HepG2 (cell line): ENCODE measurements at regions not wholly inside any gene's neighbourhood (a gene's known extent, or its start where the extent isn't known, plus 50 kb on each side); places are given as distances from the start of the nearest gene placed in this dataset.
A peak's percentile ranks its signal among the peaks of the same experiment; 100 is the strongest.

Experiments used
- ATAC-seq: fragments of 200-7000 bp; cut with Tn5 transposase; 3 replicates; pipeline ENCODE4 v1.9.1; 2020; ENCODE audit warnings: mild to moderate bottlenecking, moderate library complexity
- BruUV-seq: library from RNA; stranded (reverse); fragments of 400-500 nt; replicated peaks from 2 replicates; lab custom pipeline; 2021; lab: Mats Ljungman, UMichigan
- CTCF ChIA-PET: fragments of 300-600 bp; formaldehyde crosslinking; extraction: SDS; loops from one replicate; lab custom pipeline; 2021; ENCODE audit warnings: low total read pairs, inconsistent platforms, low intra/inter-chr PET ratio; lab: Yijun Ruan, JAX
- POLR2A ChIA-PET: fragments of 350-600 bp; sonication (Branson Sonifier 250); formaldehyde crosslinking; loops from one replicate; lab custom pipeline; 2020; ENCODE audit warnings: antibody characterized with exemption, inconsistent platforms; lab: Yijun Ruan, JAX
- DNase-seq: peaks from one replicate; pipeline ENCODE4 v3.0.0-alpha.2; 2015; ENCODE audit warnings: low spot score
- FAIRE-seq: peaks from 3 replicates; lab custom pipeline; 2011; peaks lifted over from hg19 to GRCh38; lab: Jason Lieb, UNC
- H2AFZ ChIP-seq: one replicate; pipeline ENCODE4 v1.6.1; 2011; ENCODE audit warnings: low read length, inconsistent platforms
- H3K27ac ChIP-seq: fragments of 300-600 bp; 3 replicates; pipeline ENCODE4 v1.8.0; 2011; ENCODE audit warnings: mixed run types, mild to moderate bottlenecking, mixed read lengths, low read length, inconsistent platforms; ENCODE audit not compliant: insufficient read depth; ENCODE audit errors: extremely low read length
- H3K27me3 ChIP-seq, 2 experiments: fragments of 200-600 bp in 1 of 2; 2 replicates in 1 of 2; 3 replicates in 1 of 2; pipeline versions ENCODE4 v1.6.0 to v1.8.0; 2011; ENCODE audit warnings: low read length in 2 of 2, mild to moderate bottlenecking in 2 of 2, moderate library complexity in 2 of 2, inconsistent platforms in 1 of 2; ENCODE audit not compliant: insufficient read depth in 2 of 2, control insufficient read depth in 1 of 2
- H3K36me3 ChIP-seq, 2 experiments: fragments of 200-600 bp in 1 of 2; replicated peaks in 1 of 2; 2 replicates in 1 of 2; 3 replicates in 1 of 2; pipeline versions ENCODE4 v1.5.1 to v1.8.0; 2011; ENCODE audit warnings: low read length in 2 of 2, inconsistent platforms in 1 of 2; ENCODE audit not compliant: insufficient read depth in 2 of 2, control insufficient read depth in 1 of 2
- H3K4me1 ChIP-seq: 2 replicates; pipeline ENCODE4 v1.5.1; 2012; ENCODE audit warnings: low read length, inconsistent platforms; ENCODE audit not compliant: insufficient read depth
- H3K4me2 ChIP-seq: 2 replicates; pipeline ENCODE4 v1.6.0; 2011; ENCODE audit warnings: low read depth, low read length, inconsistent platforms
- H3K4me3 ChIP-seq, 3 experiments: fragments of 200-600 bp in 1 of 3; sonication (generic), shearing (Covaris generic) in 1 of 3; replicated peaks in 1 of 3; 2 replicates each; pipeline ENCODE4 v1.5.1; 2011 to 2016; ENCODE audit warnings: low read length in 3 of 3, inconsistent platforms in 2 of 3, low read depth in 2 of 3, mild to moderate bottlenecking in 2 of 3, control low read depth in 1 of 3, mixed read lengths in 1 of 3; ENCODE audit not compliant: insufficient read depth in 1 of 3
- H3K79me2 ChIP-seq: one replicate; pipeline ENCODE4 v1.6.1; 2011; ENCODE audit warnings: low read length, inconsistent platforms; ENCODE audit not compliant: insufficient read depth
- H3K9ac ChIP-seq: 2 replicates; pipeline ENCODE4 v1.6.0; 2011; ENCODE audit warnings: mild to moderate bottlenecking, low read depth, low read length, inconsistent platforms; ENCODE audit not compliant: insufficient read depth
- H3K9me3 ChIP-seq: 2 replicates; pipeline ENCODE4 v1.5.1; 2012; ENCODE audit warnings: mild to moderate bottlenecking, low read length
- H4K20me1 ChIP-seq: 2 replicates; pipeline ENCODE4 v1.6.0; 2011; ENCODE audit warnings: inconsistent platforms, mild to moderate bottlenecking, low read length, moderate library complexity; ENCODE audit not compliant: insufficient read depth
- CHD4 ChIP-seq: fragments of 200-600 bp; sonication (generic); IDR thresholded peaks from 2 replicates; pipeline ENCODE4 v1.7.0; 2017; ENCODE audit warnings: mild to moderate bottlenecking, low read length, borderline replicate concordance
- GABPB1 ChIP-seq: IDR thresholded peaks from 2 replicates; pipeline ENCODE4 v1.6.1; 2016; ENCODE audit warnings: mild to moderate bottlenecking, missing genetic modification reagents, moderate library complexity, missing compliant biosample characterization
- HNRNPUL1 ChIP-seq: fragments of 200-400 bp; formaldehyde crosslinking; IDR thresholded peaks from 2 replicates; pipeline ENCODE4 v1.6.1; 2017; ENCODE audit warnings: low read depth, mild to moderate bottlenecking, low read length, moderate library complexity
- KAT2B ChIP-seq: fragments of 150-350 bp; IDR thresholded peaks from 2 replicates; pipeline ENCODE4 v1.6.1; 2014; ENCODE audit warnings: low read depth, low read length, borderline replicate concordance
- KAT7 ChIP-seq: IDR thresholded peaks from 2 replicates; pipeline ENCODE4 v1.6.1; 2018; ENCODE audit warnings: borderline replicate concordance, missing compliant biosample characterization
- MEF2D ChIP-seq: sonication (generic); formaldehyde crosslinking; IDR thresholded peaks from 2 replicates; pipeline ENCODE4 v1.5.1; 2020; ENCODE audit warnings: mild to moderate bottlenecking, missing genetic modification reagents
- MTF2 ChIP-seq: sonication (generic); formaldehyde crosslinking; IDR thresholded peaks from 2 replicates; pipeline ENCODE4 v1.5.0; 2020; ENCODE audit warnings: missing genetic modification reagents, borderline replicate concordance
- NCOA1 ChIP-seq: sonication (generic); formaldehyde crosslinking; IDR thresholded peaks from 2 replicates; pipeline ENCODE4 v1.9.0; 2021; ENCODE audit warnings: missing genetic modification reagents
- PHF21A ChIP-seq: sonication (generic); formaldehyde crosslinking; IDR thresholded peaks from 2 replicates; pipeline ENCODE4 v1.5.0; 2020; ENCODE audit warnings: mild to moderate bottlenecking, missing genetic modification reagents
- RAD21 ChIP-seq: fragments of 450-650 bp; formaldehyde crosslinking; IDR thresholded peaks from 2 replicates; pipeline ENCODE4 v1.5.0; 2020; ENCODE audit warnings: mild to moderate bottlenecking
- RXRB ChIP-seq: IDR thresholded peaks from 2 replicates; pipeline ENCODE4 v1.6.1; 2016; ENCODE audit warnings: borderline replicate concordance, missing genetic modification reagents, missing compliant biosample characterization
- SATB2 ChIP-seq: sonication (generic); formaldehyde crosslinking; IDR thresholded peaks from 2 replicates; pipeline ENCODE4 v1.5.0; 2020; ENCODE audit warnings: missing genetic modification reagents
- SIN3A ChIP-seq: IDR thresholded peaks from 2 replicates; pipeline ENCODE4 v1.6.1; 2011; ENCODE audit warnings: low read depth, mild to moderate bottlenecking, control low read depth, low read length, borderline replicate concordance
- SMC3 ChIP-seq: IDR thresholded peaks from 2 replicates; pipeline ENCODE4 v1.6.1; 2011; ENCODE audit warnings: low read length, improper control_type of control experiment
- SRF ChIP-seq: IDR thresholded peaks from 2 replicates; pipeline ENCODE4 v1.6.1; 2011; ENCODE audit warnings: mild to moderate bottlenecking, low read depth, low read length, moderate library complexity
- ZKSCAN8 ChIP-seq: IDR thresholded peaks from 2 replicates; pipeline ENCODE4 v1.6.1; 2016; ENCODE audit warnings: borderline replicate concordance, missing genetic modification reagents, missing compliant biosample characterization
- ZNF33B ChIP-seq: sonication (generic); formaldehyde crosslinking; IDR thresholded peaks from 2 replicates; pipeline ENCODE4 v1.5.1; 2020; ENCODE audit warnings: mild to moderate bottlenecking, missing genetic modification reagents
- ZNF674 ChIP-seq: sonication (generic); formaldehyde crosslinking; IDR thresholded peaks from 2 replicates; pipeline ENCODE4 v1.5.0; 2020; ENCODE audit warnings: low read depth, mild to moderate bottlenecking, missing genetic modification reagents
- ZNF75D ChIP-seq: sonication (generic); formaldehyde crosslinking; IDR thresholded peaks from 2 replicates; pipeline ENCODE4 v1.8.1; 2023; ENCODE audit warnings: missing genetic modification reagents, mild to moderate bottlenecking, borderline replicate concordance
- ZSCAN12 ChIP-seq: sonication (generic); formaldehyde crosslinking; IDR thresholded peaks from 2 replicates; pipeline ENCODE4 v1.9.0; 2021; ENCODE audit warnings: mild to moderate bottlenecking, missing genetic modification reagents
- WGBS: methylation state at CpG from one replicate; pipeline ENCODE4 v1.1.6; 2017; ENCODE audit warnings: low lambda C conversion rate; 5-methylcytosine and 5-hydroxymethylcytosine counted together
- in situ Hi-C: cut with HindIII; loops from 2 replicates; pipeline ENCODE4 v1.10.0; 2017; ENCODE audit warnings: low pct_unique_long_range_greater_than_20kb; ENCODE audit not compliant: extremely low pct_ligation_motif_present
- intact Hi-C: fragments of 100-400 bp; cut with micrococcal nuclease; formaldehyde crosslinking; loops from one replicate; pipeline ENCODE4 v1.10.0; 2022; ENCODE audit not compliant: unreplicated experiment
- TF ChIP-seq, protein P1 (sequence below): sonication (generic); formaldehyde crosslinking; IDR thresholded peaks from 2 replicates; pipeline ENCODE4 v1.4.0; 2020; ENCODE audit warnings: missing genetic modification reagents
- TF ChIP-seq, protein P2 (sequence below), 2 experiments: sonication (generic) in 1 of 2; formaldehyde crosslinking in 1 of 2; IDR thresholded peaks; 2 replicates each; pipeline versions ENCODE4 v1.4.0 to v1.6.1; 2018 to 2020; ENCODE audit warnings: missing genetic modification reagents in 2 of 2, borderline replicate concordance in 1 of 2, low read depth in 1 of 2, mild to moderate bottlenecking in 1 of 2, missing biosample characterization in 1 of 2

GRCh38 chr6:142566628-142567396, 265.0 kb downstream of the ADGRG6 start:
- no TSS peak for BruUV-seq
- Histone ChIP-seq H3K27me3 (no peaks in the 10 kb centered on the region; a peak in 2 of 5 replicates), H3K36me3 (no peaks in the 10 kb centered on the region), H3K79me2 (no peaks in the 10 kb centered on the region), H3K4me1 (no peaks in the 10 kb centered on the region), H3K4me2 (no peak overlapping the region), H3K27ac (no peak overlapping the region), H4K20me1 (no peaks in the 10 kb centered on the region), H3K9ac (no peak overlapping the region), H3K9me3 (no peaks in the 10 kb centered on the region), H2AFZ (no peak overlapping the region), H3K4me3 (no peak overlapping the region)
- POLR2A ChIA-PET = interaction anchor here (0.6 kb wide), 1 partner anchor 21 kb away, joined by 3 read pairs; no protein-coding TSS in a partner anchor
- FAIRE-seq (peak; percentile 71), DNase-seq (peak; percentile 64), ATAC-seq (peak; percentile 92)
- CTCF ChIA-PET = interaction anchor here (1.1 to 1.4 kb wide), 2 partner anchors 92 to 860 kb away, joined by 3 to 9 read pairs; no protein-coding TSS in a partner anchor
- in situ Hi-C loops (no loop called here), intact Hi-C loops (loop anchor here (1.0 to 5.0 kb wide), 3 partner anchors 93 to 460 kb away; no protein-coding TSS in a partner anchor)
- WGBS = 33% methylated on average over 10 of the region's 10 CpGs
- TF ChIP-seq SIN3A (no peak), ZNF75D (no peak), ZNF33B (CRISPR knock-in tag) (no peak), ZSCAN12 (no peak), GABPB1 (CRISPR knock-in tag) (no peak), CHD4 (0 out of 2 replicates have a peak, but pooled peaks have one; percentile 44), MEF2D (CRISPR knock-in tag) (no peak), RAD21 (CRISPR knock-in tag) (peak; percentile 70), NCOA1 (CRISPR knock-in tag) (0 out of 2 replicates have a peak, but pooled peaks have one; percentile 53), SATB2 (no peak), KAT2B (no peak), ZNF674 (CRISPR knock-in tag) (no peak), RXRB (no peak), ZKSCAN8 (0 out of 2 replicates have a peak, but pooled peaks have one; percentile 5), KAT7 (CRISPR knock-in tag) (no peak), SRF (0 out of 2 replicates have a peak, but pooled peaks have one; percentile 20), PHF21A (CRISPR knock-in tag) (0 out of 2 replicates have a peak, but pooled peaks have one; percentile 19), HNRNPUL1 (no peak), SMC3 (peak; percentile 80), MTF2 (CRISPR knock-in tag) (no peak)
- TF ChIP-seq, protein P1, sequence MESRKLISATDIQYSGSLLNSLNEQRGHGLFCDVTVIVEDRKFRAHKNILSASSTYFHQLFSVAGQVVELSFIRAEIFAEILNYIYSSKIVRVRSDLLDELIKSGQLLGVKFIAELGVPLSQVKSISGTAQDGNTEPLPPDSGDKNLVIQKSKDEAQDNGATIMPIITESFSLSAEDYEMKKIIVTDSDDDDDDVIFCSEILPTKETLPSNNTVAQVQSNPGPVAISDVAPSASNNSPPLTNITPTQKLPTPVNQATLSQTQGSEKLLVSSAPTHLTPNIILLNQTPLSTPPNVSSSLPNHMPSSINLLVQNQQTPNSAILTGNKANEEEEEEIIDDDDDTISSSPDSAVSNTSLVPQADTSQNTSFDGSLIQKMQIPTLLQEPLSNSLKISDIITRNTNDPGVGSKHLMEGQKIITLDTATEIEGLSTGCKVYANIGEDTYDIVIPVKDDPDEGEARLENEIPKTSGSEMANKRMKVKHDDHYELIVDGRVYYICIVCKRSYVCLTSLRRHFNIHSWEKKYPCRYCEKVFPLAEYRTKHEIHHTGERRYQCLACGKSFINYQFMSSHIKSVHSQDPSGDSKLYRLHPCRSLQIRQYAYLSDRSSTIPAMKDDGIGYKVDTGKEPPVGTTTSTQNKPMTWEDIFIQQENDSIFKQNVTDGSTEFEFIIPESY (CRISPR knock-in tag) = peak; percentile 77; the same call in 1 of the 2 replicates
- TF ChIP-seq, protein P2, sequence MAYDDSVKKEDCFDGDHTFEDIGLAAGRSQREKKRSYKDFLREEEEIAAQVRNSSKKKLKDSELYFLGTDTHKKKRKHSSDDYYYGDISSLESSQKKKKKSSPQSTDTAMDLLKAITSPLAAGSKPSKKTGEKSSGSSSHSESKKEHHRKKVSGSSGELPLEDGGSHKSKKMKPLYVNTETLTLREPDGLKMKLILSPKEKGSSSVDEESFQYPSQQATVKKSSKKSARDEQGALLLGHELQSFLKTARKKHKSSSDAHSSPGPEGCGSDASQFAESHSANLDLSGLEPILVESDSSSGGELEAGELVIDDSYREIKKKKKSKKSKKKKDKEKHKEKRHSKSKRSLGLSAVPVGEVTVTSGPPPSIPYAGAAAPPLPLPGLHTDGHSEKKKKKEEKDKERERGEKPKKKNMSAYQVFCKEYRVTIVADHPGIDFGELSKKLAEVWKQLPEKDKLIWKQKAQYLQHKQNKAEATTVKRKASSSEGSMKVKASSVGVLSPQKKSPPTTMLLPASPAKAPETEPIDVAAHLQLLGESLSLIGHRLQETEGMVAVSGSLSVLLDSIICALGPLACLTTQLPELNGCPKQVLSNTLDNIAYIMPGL (CRISPR knock-in tag; IDR thresholded peaks at IDR 0.05; ENCODE audit: borderline replicate concordance in 1 of 2, low read depth in 1 of 2) = 0 out of 4 replicates have a peak, but pooled peaks of 1 of the 2 experiments have one; percentile 42
